HuH-7 (cell line): ENCODE measurements at regions not wholly inside any gene's neighbourhood (a gene's known extent, or its start where the extent isn't known, plus 50 kb on each side); places are given as distances from the start of the nearest gene placed in this dataset.

Source experiments
- DNase-seq: peaks from one replicate; pipeline ENCODE4 v3.0.0; 2011; ENCODE audit warnings: low spot score

- peak; percentile 73 for DNase-seq
Measured at GRCh38 chr11:129324533-129325175, 51.0 kb upstream of the BARX2 start.

GRCh38 chr11:129323896-129324502, 51.6 kb upstream of the BARX2 start:
- peak; percentile 38 for DNase-seq

GRCh38 chr11:129322941-129323340, 52.7 kb upstream of the BARX2 start:
- DNase-seq: no peak

- no peak for DNase-seq
Measured at GRCh38 chr11:129321076-129321475, 54.6 kb upstream of the BARX2 start.

GRCh38 chr11:129320494-129320893, 55.2 kb upstream of the BARX2 start:
- no peak for DNase-seq

- no peak for DNase-seq
Measured at GRCh38 chr11:129319751-129320150, 55.9 kb upstream of the BARX2 start.

- DNase-seq: no peak
Measured at GRCh38 chr11:129319201-129319600, 56.4 kb upstream of the BARX2 start.

- no peak for DNase-seq
Measured at GRCh38 chr11:129317571-129317970, 58.1 kb upstream of the BARX2 start.

- DNase-seq: no peak
Measured at GRCh38 chr11:129316781-129317180, 58.9 kb upstream of the BARX2 start.

- DNase-seq: no peak
Measured at GRCh38 chr11:129315781-129316579, 59.7 kb upstream of the BARX2 start.

GRCh38 chr11:129314371-129314770, 61.3 kb upstream of the BARX2 start:
- no peak for DNase-seq

- no peak for DNase-seq
Measured at GRCh38 chr11:129313541-129314297, 61.9 kb upstream of the BARX2 start.

GRCh38 chr11:129312730-129313503, 62.7 kb upstream of the BARX2 start:
- DNase-seq: no peak

GRCh38 chr11:129308241-129308865, 67.3 kb upstream of the BARX2 start:
- no peak for DNase-seq

- no peak for DNase-seq
Measured at GRCh38 chr11:129307162-129307561, 68.5 kb upstream of the BARX2 start.

GRCh38 chr11:129302386-129303101, 73.1 kb upstream of the BARX2 start:
- DNase-seq: no peak

GRCh38 chr11:129300099-129300498, 75.5 kb upstream of the BARX2 start:
- DNase-seq: no peak

GRCh38 chr11:129298988-129299387, 76.7 kb upstream of the BARX2 start:
- no peak for DNase-seq

GRCh38 chr11:129295746-129296145, 79.9 kb upstream of the BARX2 start:
- DNase-seq: no peak

GRCh38 chr11:129292771-129293170, 82.9 kb upstream of the BARX2 start:
- DNase-seq: no peak

GRCh38 chr11:129292092-129292491, 83.6 kb upstream of the BARX2 start:
- no peak for DNase-seq
